Transverse colon (tissue), 4 donors: ENCODE measurements at regions not wholly inside any gene's neighbourhood (a gene's known extent, or its start where the extent isn't known, plus 50 kb on each side); places are given as distances from the start of the nearest gene placed in this dataset.

ENCODE experiments used
- DNase-seq: peaks from one replicate; pipeline ENCODE4 v3.0.0-alpha.2; 2019
- H3K27ac ChIP-seq, 4 donors: fragments of 200-600 bp; sonication (generic); 2 replicates each; pipeline ENCODE4 v1.5.1; 2016 to 2018; ENCODE audit warnings: inconsistent platforms in 4 of 4
- H3K27me3 ChIP-seq: fragments of 200-600 bp; sonication (generic); 2 replicates; pipeline ENCODE4 v1.5.1; 2017; ENCODE audit warnings: inconsistent platforms
- H3K36me3 ChIP-seq, 4 donors: fragments of 200-600 bp; sonication (generic); 2 replicates each; pipeline ENCODE4 v1.5.1; 2017 to 2019; ENCODE audit warnings: inconsistent platforms in 4 of 4
- H3K4me1 ChIP-seq, 4 donors: fragments of 200-600 bp; sonication (generic); 2 replicates each; pipeline ENCODE4 v1.5.1; 2017 to 2020; ENCODE audit warnings: inconsistent platforms in 4 of 4
- H3K4me3 ChIP-seq, 4 donors: fragments of 200-600 bp; sonication (generic); 1 replicate in 1 of 4; 2 replicates in 3 of 4; pipeline versions ENCODE4 v1.5.1 to v1.6.1; 2017 to 2019; ENCODE audit warnings: inconsistent platforms in 4 of 4
- H3K9me3 ChIP-seq, 2 donors: fragments of 200-600 bp; sonication (generic); 2 replicates each; pipeline ENCODE4 v1.5.1; 2017 to 2019; ENCODE audit warnings: inconsistent platforms in 2 of 2
- EP300 ChIP-seq: sonication (generic); formaldehyde crosslinking; IDR thresholded peaks from one replicate; pipeline ENCODE4 v1.6.1; 2017; ENCODE audit warnings: antibody characterized with exemption, low read depth
- POLR2A ChIP-seq: fragments of 450-650 bp; IDR thresholded peaks from one replicate; pipeline ENCODE4 v1.6.1; 2016; ENCODE audit warnings: antibody characterized with exemption, mild to moderate bottlenecking, moderate library complexity
- POLR2AphosphoS5 ChIP-seq, 3 donors: sonication (generic); formaldehyde crosslinking; IDR thresholded peaks; one replicate each; pipeline ENCODE4 v1.6.1; 2016; ENCODE audit warnings: antibody characterized with exemption in 3 of 3
- WGBS, 2 donors: methylation state at CpG; one replicate each; pipeline ENCODE4 v1.1.5; 2018; ENCODE audit warnings: low coverage in 1 of 2; 5-methylcytosine and 5-hydroxymethylcytosine counted together
- in situ Hi-C, 4 donors: fragments of 200-750 bp; cut with MboI; loops; one replicate each; pipeline versions ENCODE4 v1.15.0 to v1.15.1; 2017; ENCODE audit warnings: low sequenced_read_pairs in 3 of 4, low pct_ligation_motif_present in 1 of 4, low pct_unique_long_range_greater_than_20kb in 1 of 4
- intact Hi-C: fragments of 100-400 bp; cut with DNase I; formaldehyde crosslinking; loops from one replicate; pipeline ENCODE4 v1.15.1; 2023; ENCODE audit warnings: low total_unique reads
- TF ChIP-seq, protein P1 (sequence below), 5 experiments: fragments of 200-600 bp in 3 of 5; fragments of 450-650 bp in 2 of 5; sonication (generic) in 3 of 5; IDR thresholded peaks; 1 replicate in 2 of 5; 2 replicates in 3 of 5; pipeline ENCODE4 v1.5.1; 2016 to 2017; ENCODE audit warnings: antibody characterized with exemption in 5 of 5, inconsistent platforms in 3 of 5, mild to moderate bottlenecking in 2 of 5, moderate library complexity in 1 of 5

DNA sequence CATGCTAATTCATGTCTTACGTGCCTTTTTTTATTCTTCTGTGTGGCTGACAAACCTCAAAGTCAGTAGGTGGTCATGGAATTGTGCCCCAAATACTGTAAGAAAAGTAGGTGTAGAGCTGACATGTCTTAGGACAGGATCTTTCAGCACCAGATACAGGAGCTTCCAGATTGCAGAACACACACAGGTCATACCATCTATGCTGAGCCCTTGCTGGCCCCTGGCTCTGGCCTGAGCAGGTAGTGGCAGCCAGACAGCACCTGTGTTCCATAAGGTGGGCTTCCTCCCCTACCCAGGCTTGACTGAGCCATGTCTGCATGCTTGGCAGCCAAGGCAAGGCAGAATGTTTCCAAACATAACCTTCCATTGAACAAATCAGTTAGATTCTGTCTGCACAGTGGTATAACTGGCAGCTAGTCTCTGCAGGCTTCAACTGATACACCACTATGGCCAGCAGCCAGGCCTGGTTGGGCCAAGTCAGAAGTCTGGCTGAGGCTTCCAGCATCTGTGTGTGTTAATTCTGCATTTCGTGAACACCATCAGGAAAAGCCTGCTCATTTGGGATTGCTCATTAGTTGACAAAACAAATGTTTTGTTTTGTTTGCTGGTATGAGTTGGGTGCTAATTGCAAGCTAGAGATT lies 366.5 kb downstream of the FOXA2 start:
- Histone ChIP-seq H3K27ac (no peak overlapping the region), H3K36me3 (no peaks in the 10 kb centered on the region), H3K9me3 (no peaks in the 10 kb centered on the region), H3K27me3 (peaks cover 4% of the 10 kb centered on the region), H3K4me1 (no peaks in the 10 kb centered on the region), H3K4me3 (no peak overlapping the region)
- intact Hi-C loops: no loop called here
- no peak for TF ChIP-seq POLR2AphosphoS5 (IDR thresholded peaks at IDR 0.05)
- TF ChIP-seq, protein P1, sequence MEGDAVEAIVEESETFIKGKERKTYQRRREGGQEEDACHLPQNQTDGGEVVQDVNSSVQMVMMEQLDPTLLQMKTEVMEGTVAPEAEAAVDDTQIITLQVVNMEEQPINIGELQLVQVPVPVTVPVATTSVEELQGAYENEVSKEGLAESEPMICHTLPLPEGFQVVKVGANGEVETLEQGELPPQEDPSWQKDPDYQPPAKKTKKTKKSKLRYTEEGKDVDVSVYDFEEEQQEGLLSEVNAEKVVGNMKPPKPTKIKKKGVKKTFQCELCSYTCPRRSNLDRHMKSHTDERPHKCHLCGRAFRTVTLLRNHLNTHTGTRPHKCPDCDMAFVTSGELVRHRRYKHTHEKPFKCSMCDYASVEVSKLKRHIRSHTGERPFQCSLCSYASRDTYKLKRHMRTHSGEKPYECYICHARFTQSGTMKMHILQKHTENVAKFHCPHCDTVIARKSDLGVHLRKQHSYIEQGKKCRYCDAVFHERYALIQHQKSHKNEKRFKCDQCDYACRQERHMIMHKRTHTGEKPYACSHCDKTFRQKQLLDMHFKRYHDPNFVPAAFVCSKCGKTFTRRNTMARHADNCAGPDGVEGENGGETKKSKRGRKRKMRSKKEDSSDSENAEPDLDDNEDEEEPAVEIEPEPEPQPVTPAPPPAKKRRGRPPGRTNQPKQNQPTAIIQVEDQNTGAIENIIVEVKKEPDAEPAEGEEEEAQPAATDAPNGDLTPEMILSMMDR (IDR thresholded peaks at IDR 0.05): no peak
- no peak for TF ChIP-seq POLR2A
- no peak for TF ChIP-seq EP300
- WGBS, 2 donors: 65 to 67% methylated on average over 2 of the region's 2 CpGs
- in situ Hi-C loops: no loop called here
- DNase-seq: no peak

DNA sequence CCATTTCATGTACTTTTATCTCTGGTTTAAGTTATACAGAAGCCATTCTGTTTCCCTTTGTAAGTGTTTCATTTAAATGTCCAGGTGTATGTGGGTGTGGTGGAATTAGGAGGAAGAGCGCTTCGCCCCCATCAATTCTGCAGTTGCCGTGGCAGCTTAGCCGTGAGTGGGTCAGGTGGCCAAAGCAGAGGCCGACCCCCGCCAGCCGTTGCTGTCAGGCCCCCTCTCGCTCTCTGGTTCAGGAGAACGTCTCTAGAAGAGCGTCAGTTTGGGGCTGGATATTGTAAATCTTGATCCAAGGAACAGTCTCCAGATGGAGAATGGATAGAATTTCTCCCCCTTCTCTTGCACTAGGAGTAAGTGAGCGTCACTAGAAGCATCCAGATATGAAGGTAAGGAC lies 367.4 kb downstream of the FOXA2 start:
- Histone ChIP-seq H3K27ac (no peak overlapping the region), H3K4me1 (no peaks in the 10 kb centered on the region), H3K27me3 (peaks cover 4% of the 10 kb centered on the region), H3K36me3 (no peaks in the 10 kb centered on the region), H3K9me3 (no peaks in the 10 kb centered on the region), H3K4me3 (no peak overlapping the region)
- in situ Hi-C loops: no loop called here
- intact Hi-C loops: no loop called here
- TF ChIP-seq POLR2A (no peak), POLR2AphosphoS5 (IDR thresholded peaks at IDR 0.05) (no peak), EP300 (no peak)
- TF ChIP-seq, protein P1 (IDR thresholded peaks at IDR 0.05): no peak
- no peak for DNase-seq
- WGBS, 2 donors: 39 to 73% methylated on average over 2 to 11 of the region's 11 CpGs

DNA sequence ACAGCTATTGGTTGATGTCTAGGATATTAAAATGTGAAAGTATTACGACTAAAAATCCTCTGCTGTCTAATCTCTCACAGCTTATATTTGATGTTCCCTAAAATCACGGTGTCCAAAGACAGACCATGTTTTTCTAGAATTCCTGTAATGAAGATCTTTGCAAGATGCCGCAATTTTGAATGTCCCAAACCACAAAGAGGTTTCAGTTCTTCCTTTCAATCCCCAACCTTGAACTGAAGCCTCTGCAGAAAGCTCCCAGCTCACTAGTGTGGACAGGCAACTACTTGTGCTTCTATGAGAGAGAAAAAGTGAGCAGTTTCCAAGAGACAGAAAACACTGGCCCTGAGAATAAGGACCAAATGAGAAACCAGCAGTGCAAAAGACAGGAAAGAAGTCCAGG lies 370.1 kb downstream of the FOXA2 start:
- Histone ChIP-seq H3K27me3 (peaks cover 4% of the 10 kb centered on the region), H3K27ac (no peak overlapping the region), H3K36me3 (no peaks in the 10 kb centered on the region), H3K4me3 (no peak overlapping the region), H3K4me1 (no peaks in the 10 kb centered on the region), H3K9me3 (no peaks in the 10 kb centered on the region)
- intact Hi-C loops (no loop called here), in situ Hi-C loops (no loop called here)
- DNase-seq: no peak
- 58 to 64% methylated on average over 3 of the region's 3 CpGs for WGBS, 2 donors
- no peak for TF ChIP-seq POLR2A
- TF ChIP-seq, protein P1 (IDR thresholded peaks at IDR 0.05): no peak
- no peak for TF ChIP-seq POLR2AphosphoS5 (IDR thresholded peaks at IDR 0.05)
- TF ChIP-seq EP300: no peak

DNA sequence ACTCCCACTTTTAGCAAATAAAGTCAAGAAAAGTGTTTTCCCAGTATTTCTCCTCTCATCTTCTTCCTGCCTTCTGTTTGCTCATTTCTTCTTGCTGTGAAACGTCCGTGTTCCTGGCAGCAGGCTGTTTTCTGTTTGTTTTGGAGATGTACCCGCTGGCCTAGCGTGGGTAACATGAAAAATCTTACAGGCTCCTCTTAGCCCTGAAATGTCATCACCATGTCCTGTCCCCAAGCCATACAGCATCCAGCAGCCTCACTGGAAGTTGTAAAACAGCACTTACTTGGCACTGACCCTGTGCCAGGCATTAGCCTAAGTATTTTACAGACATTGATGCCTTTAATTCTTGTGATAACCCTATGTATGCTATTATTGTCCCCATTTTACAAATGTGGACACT lies 371.1 kb downstream of the FOXA2 start:
- Histone ChIP-seq H3K27ac (no peak overlapping the region), H3K4me1 (no peaks in the 10 kb centered on the region), H3K9me3 (no peaks in the 10 kb centered on the region), H3K4me3 (no peak overlapping the region), H3K36me3 (no peaks in the 10 kb centered on the region), H3K27me3 (peaks cover 4% of the 10 kb centered on the region)
- 36 to 58% methylated on average over 3 to 4 of the region's 4 CpGs for WGBS, 2 donors
- in situ Hi-C loops: no loop called here
- TF ChIP-seq POLR2A (no peak), POLR2AphosphoS5 (IDR thresholded peaks at IDR 0.05) (no peak), EP300 (no peak)
- TF ChIP-seq, protein P1 (IDR thresholded peaks at IDR 0.05): no peak
- intact Hi-C loops: no loop called here
- no peak for DNase-seq
